ENCODE measurements at regions not wholly inside any gene's neighbourhood (a gene's known extent, or its start where the extent isn't known, plus 50 kb on each side); places are given as distances from the start of the nearest gene placed in this dataset.

DNA sequence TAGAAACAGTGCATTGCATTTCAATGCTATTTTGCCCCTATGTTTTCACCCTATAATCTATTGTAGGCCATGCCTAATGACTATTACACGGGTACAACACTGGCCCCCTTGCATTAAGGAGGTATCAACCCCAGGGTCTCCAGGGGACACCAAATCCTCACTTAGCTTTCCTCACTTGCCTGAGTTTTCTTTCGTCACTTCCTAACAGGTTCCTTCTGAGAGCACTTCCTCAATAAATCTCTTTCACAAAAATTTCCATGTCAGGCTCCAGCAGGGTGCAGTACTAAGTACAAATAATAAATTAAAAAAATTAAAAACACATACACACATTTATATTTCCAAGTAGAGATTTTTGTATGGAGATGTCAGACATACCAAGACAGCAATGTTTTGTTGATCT, 165.0 kb downstream of the RBM46 start:
- Mint-ChIP-seq H3K27me3 (ENCODE audit: low read depth) (no peaks in the 10 kb centered on the region), H3K36me3 (ENCODE audit: low read depth) (no peaks in the 10 kb centered on the region), H3K27ac (ENCODE audit: unreplicated experiment) (no peak overlapping the region), H3K9me3 (peaks cover 5% of the 10 kb centered on the region), H3K4me3 (no peak overlapping the region), H3K4me1 (peaks cover 6% of the 10 kb centered on the region)
- TF ChIP-seq, protein P1, sequence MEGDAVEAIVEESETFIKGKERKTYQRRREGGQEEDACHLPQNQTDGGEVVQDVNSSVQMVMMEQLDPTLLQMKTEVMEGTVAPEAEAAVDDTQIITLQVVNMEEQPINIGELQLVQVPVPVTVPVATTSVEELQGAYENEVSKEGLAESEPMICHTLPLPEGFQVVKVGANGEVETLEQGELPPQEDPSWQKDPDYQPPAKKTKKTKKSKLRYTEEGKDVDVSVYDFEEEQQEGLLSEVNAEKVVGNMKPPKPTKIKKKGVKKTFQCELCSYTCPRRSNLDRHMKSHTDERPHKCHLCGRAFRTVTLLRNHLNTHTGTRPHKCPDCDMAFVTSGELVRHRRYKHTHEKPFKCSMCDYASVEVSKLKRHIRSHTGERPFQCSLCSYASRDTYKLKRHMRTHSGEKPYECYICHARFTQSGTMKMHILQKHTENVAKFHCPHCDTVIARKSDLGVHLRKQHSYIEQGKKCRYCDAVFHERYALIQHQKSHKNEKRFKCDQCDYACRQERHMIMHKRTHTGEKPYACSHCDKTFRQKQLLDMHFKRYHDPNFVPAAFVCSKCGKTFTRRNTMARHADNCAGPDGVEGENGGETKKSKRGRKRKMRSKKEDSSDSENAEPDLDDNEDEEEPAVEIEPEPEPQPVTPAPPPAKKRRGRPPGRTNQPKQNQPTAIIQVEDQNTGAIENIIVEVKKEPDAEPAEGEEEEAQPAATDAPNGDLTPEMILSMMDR (conservative IDR thresholded peaks at IDR 0.05) = no peak
- no peak for DNase-seq (ENCODE audit: low read depth, low spot score)

GRCh38 chr4:154953691-154954090, 172.6 kb downstream of the RBM46 start:
- Mint-ChIP-seq H3K27me3 (ENCODE audit: low read depth) (no peaks in the 10 kb centered on the region), H3K4me1 (no peaks in the 10 kb centered on the region), H3K9me3 (peaks cover 5% of the 10 kb centered on the region), H3K36me3 (ENCODE audit: low read depth) (no peaks in the 10 kb centered on the region), H3K4me3 (no peak overlapping the region), H3K27ac (ENCODE audit: unreplicated experiment) (no peak overlapping the region)
- no peak for DNase-seq (ENCODE audit: low read depth, low spot score)
- TF ChIP-seq, protein P1 (conservative IDR thresholded peaks at IDR 0.05) = no peak

DNA sequence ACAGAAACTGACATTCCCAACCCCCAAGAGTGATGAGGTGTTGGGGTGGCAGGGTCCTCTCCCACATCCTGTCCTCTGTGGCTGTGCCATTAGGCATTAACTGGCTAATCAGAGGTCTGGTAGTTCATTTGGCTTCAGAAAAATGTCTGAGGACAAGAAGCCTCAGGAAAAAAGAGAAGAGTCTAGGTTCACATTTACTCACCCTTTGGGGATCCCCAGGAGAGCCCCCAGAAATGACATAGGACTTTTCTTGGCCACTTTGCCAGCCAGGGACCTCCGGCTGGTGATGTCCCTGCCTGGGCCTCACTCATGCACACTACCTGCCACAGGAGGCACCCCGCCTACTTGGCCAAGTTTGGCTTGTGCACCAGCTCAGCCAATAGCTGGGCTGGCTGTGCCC, 173.0 kb downstream of the RBM46 start:
- Mint-ChIP-seq H3K4me3 (no peak overlapping the region), H3K9me3 (peaks cover 5% of the 10 kb centered on the region), H3K27me3 (ENCODE audit: low read depth) (no peaks in the 10 kb centered on the region), H3K36me3 (ENCODE audit: low read depth) (no peaks in the 10 kb centered on the region), H3K4me1 (no peaks in the 10 kb centered on the region), H3K27ac (ENCODE audit: unreplicated experiment) (no peak overlapping the region)
- DNase-seq (ENCODE audit: low read depth, low spot score) = no peak
- TF ChIP-seq, protein P1 (conservative IDR thresholded peaks at IDR 0.05) = no peak

GRCh38 chr4:154958121-154958520, 177.0 kb downstream of the RBM46 start:
- H3K9me3 Mint-ChIP-seq = no peaks in the 10 kb centered on the region
- no peaks in the 10 kb centered on the region for H3K27me3 Mint-ChIP-seq (ENCODE audit: low read depth)
- H3K36me3 Mint-ChIP-seq (ENCODE audit: low read depth) = no peaks in the 10 kb centered on the region
- H3K4me3 Mint-ChIP-seq = no peak overlapping the region
- no peak for DNase-seq (ENCODE audit: low read depth, low spot score)
- H3K4me1 Mint-ChIP-seq = no peaks in the 10 kb centered on the region
- H3K27ac Mint-ChIP-seq (ENCODE audit: unreplicated experiment) = no peak overlapping the region
- TF ChIP-seq, protein P1 (conservative IDR thresholded peaks at IDR 0.05) = no peak

DNA sequence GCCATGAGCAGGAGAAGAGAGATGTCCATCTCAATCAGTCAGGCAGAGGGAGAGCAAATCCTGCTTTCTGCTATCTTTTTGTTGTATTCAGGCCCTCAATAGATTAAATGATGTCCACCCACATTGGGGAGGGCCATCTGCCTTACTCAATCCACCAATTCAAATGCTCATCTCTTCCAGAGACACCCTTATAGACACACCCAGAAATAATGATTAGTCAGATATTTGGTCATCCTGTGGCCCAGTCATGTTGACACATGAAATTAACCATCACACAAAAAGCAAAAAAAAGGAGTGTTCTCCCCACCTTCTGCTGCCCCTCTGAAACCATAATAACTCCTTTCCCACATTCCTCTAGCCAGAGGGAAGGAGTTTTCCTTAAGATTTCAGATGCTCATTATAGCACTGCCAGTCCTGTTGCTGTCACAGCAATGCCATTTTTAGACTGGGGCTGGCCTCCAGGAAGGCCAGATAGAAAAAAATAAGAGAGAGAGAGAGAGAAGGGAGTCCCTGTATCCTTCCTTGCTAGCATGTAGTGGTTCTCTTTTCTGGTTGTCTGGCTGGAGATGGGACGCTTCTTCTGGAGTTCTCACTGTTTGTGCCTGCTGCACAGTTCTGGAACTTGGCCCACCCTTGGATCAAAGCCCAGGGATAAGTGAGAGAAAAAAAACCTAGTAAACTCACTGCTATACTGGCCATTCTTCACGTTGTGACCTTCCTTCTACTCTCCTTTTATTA, 177.7 kb downstream of the RBM46 start:
- Mint-ChIP-seq H3K36me3 (ENCODE audit: low read depth) (no peaks in the 10 kb centered on the region), H3K4me1 (no peaks in the 10 kb centered on the region), H3K27ac (ENCODE audit: unreplicated experiment) (no peak overlapping the region), H3K9me3 (no peaks in the 10 kb centered on the region), H3K27me3 (ENCODE audit: low read depth) (no peaks in the 10 kb centered on the region), H3K4me3 (no peak overlapping the region)
- DNase-seq (ENCODE audit: low read depth, low spot score) = no peak
- TF ChIP-seq, protein P1 (conservative IDR thresholded peaks at IDR 0.05) = no peak
